Neural progenitor cell (in vitro differentiated cells): ENCODE measurements at regions not wholly inside any gene's neighbourhood (a gene's known extent, or its start where the extent isn't known, plus 50 kb on each side); places are given as distances from the start of the nearest gene placed in this dataset.

Experiments used
- EZH2 ChIP-seq: fragments of 200-600 bp; sonication (generic); IDR thresholded peaks from 2 replicates; pipeline ENCODE4 v1.6.1; 2017; ENCODE audit warnings: antibody characterized with exemption, mild to moderate bottlenecking, moderate library complexity
- EZH2phosphoT487 ChIP-seq: fragments of 200-600 bp; sonication (generic); IDR thresholded peaks from 2 replicates; pipeline ENCODE4 v1.6.1; 2017; ENCODE audit warnings: antibody characterized with exemption
- TF ChIP-seq, protein P1 (sequence below): fragments of 200-600 bp; sonication (generic); IDR thresholded peaks from 2 replicates; pipeline ENCODE4 v1.5.1; 2017; ENCODE audit warnings: antibody characterized with exemption, mild to moderate bottlenecking

- no peak for TF ChIP-seq EZH2
- no peak for TF ChIP-seq EZH2phosphoT487
- TF ChIP-seq, protein P1, sequence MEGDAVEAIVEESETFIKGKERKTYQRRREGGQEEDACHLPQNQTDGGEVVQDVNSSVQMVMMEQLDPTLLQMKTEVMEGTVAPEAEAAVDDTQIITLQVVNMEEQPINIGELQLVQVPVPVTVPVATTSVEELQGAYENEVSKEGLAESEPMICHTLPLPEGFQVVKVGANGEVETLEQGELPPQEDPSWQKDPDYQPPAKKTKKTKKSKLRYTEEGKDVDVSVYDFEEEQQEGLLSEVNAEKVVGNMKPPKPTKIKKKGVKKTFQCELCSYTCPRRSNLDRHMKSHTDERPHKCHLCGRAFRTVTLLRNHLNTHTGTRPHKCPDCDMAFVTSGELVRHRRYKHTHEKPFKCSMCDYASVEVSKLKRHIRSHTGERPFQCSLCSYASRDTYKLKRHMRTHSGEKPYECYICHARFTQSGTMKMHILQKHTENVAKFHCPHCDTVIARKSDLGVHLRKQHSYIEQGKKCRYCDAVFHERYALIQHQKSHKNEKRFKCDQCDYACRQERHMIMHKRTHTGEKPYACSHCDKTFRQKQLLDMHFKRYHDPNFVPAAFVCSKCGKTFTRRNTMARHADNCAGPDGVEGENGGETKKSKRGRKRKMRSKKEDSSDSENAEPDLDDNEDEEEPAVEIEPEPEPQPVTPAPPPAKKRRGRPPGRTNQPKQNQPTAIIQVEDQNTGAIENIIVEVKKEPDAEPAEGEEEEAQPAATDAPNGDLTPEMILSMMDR = no peak
Observed at GRCh38 chr4:189659287-189659686, 281.4 kb upstream of the FRG1 start.
